ENCODE measurements at regions not wholly inside any gene's neighbourhood (a gene's known extent, or its start where the extent isn't known, plus 50 kb on each side); places are given as distances from the start of the nearest gene placed in this dataset.

- DNase-seq (ENCODE audit: extremely low read depth in 1 of 4, low spot score in 3 of 4), result no peak
- H3K36me3 ChIP-seq (ENCODE audit: control insufficient read depth, insufficient read depth, low read length), result no peaks in the 10 kb centered on the region
- no peaks in the 10 kb centered on the region for H4K20me1 ChIP-seq (replicated peaks; ENCODE audit: control insufficient read depth, insufficient read depth, low read length)
- H3K9me3 ChIP-seq (replicated peaks; ENCODE audit: control insufficient read depth, insufficient read depth, low read depth, low read length), result no peaks in the 10 kb centered on the region
- H3K79me2 ChIP-seq (ENCODE audit: control insufficient read depth, insufficient read depth, low read length), result no peaks in the 10 kb centered on the region
- intact Hi-C loops (cut with micrococcal nuclease) (no loop called here), in situ Hi-C loops (cut with MboI) (no loop called here)
- H3K27ac ChIP-seq (ENCODE audit: extremely low read depth, low read depth, low read length), result no peak overlapping the region
- no peak overlapping the region for H3K9ac ChIP-seq (ENCODE audit: insufficient read depth in 1 of 2, low read depth in 2 of 2, low read length in 2 of 2)
- H3K4me3 ChIP-seq, result no peak overlapping the region
- ChIA-PET POLR2A (no interaction called here), CTCF (ENCODE audit: low intra/inter-chr PET ratio) (no interaction called here)
- H3K27me3 ChIP-seq (ENCODE audit: control insufficient read depth in 2 of 2, insufficient read depth in 2 of 2, low read length in 2 of 2), result peaks cover 0 to 11% of the 10 kb centered on the region in 2 experiments; a peak in 2 of 5 replicates
- H3K9me1 ChIP-seq (ENCODE audit: control insufficient read depth, insufficient read depth, low read length), result no peaks in the 10 kb centered on the region
- no peak overlapping the region for H3K4me2 ChIP-seq (ENCODE audit: insufficient read depth, low read length)
- no TSS peak for BruUV-seq (replicated peaks)
- no peak overlapping the region for H2AFZ ChIP-seq (ENCODE audit: low read depth, low read length)
- 3% methylated on average over 5 of the region's 5 CpGs for WGBS (ENCODE audit: insufficient coverage, low coverage, missing lambda C conversion rate)
- no peak for FAIRE-seq
- no peaks in the 10 kb centered on the region for H3K4me1 ChIP-seq (replicated peaks in 1 of 2; ENCODE audit: control insufficient read depth in 2 of 2, insufficient read depth in 2 of 2, low read length in 2 of 2)
- no peak for ATAC-seq
- TF ChIP-seq KLF16 (IDR thresholded peaks at IDR 0.05) (no peak), SMARCA5 (IDR thresholded peaks at IDR 0.05) (no peak), POLR2AphosphoS2 (IDR thresholded peaks at IDR 0.05; ENCODE audit: low read length) (no peak), FOXK1 (CRISPR knock-in tag; IDR thresholded peaks at IDR 0.05; ENCODE audit: borderline replicate concordance) (no peak), ZNF41 (CRISPR knock-in tag; conservative IDR thresholded peaks at IDR 0.05) (no peak), ZNF316 (IDR thresholded peaks at IDR 0.05) (no peak), E2F1 (CRISPR knock-in tag; IDR thresholded peaks at IDR 0.05) (no peak), BDP1 (IDR thresholded peaks at IDR 0.05; ENCODE audit: insufficient read depth, insufficient read length) (no peak), GTF3C2 (IDR thresholded peaks at IDR 0.05; ENCODE audit: borderline replicate concordance, extremely low read depth, insufficient read length) (no peak), ZBTB12 (CRISPR knock-in tag; IDR thresholded peaks at IDR 0.05) (no peak), TCF7 (IDR thresholded peaks at IDR 0.05; ENCODE audit: borderline replicate concordance) (no peak), ZNF23 (CRISPR knock-in tag; IDR thresholded peaks at IDR 0.05) (no peak), ARHGAP35 (IDR thresholded peaks at IDR 0.05; ENCODE audit: partially characterized antibody) (no peak), IRF1 (CRISPR knock-in tag; IDR thresholded peaks at IDR 0.05; ENCODE audit: borderline replicate concordance) (no peak), DDX20 (tag; IDR thresholded peaks at IDR 0.05; ENCODE audit: low read depth) (no peak)
Measured at GRCh38 chr10:120783098-120783497, 68.1 kb upstream of the WDR11 start.
